ENCODE measurements at regions not wholly inside any gene's neighbourhood (a gene's known extent, or its start where the extent isn't known, plus 50 kb on each side); places are given as distances from the start of the nearest gene placed in this dataset.
"Not testable (repeated sequence)": the region's sequence is repeated elsewhere in the genome, so short reads cannot be mapped to it uniquely, and the experiment has no call there.

GRCh38 chr13:44800626-44801025 is 188.6 kb downstream of the NUFIP1 start:
- no peak overlapping the region for H3K4me3 ChIP-seq (ENCODE audit: low read depth, low read length, poor library complexity, severe bottlenecking)

DNA sequence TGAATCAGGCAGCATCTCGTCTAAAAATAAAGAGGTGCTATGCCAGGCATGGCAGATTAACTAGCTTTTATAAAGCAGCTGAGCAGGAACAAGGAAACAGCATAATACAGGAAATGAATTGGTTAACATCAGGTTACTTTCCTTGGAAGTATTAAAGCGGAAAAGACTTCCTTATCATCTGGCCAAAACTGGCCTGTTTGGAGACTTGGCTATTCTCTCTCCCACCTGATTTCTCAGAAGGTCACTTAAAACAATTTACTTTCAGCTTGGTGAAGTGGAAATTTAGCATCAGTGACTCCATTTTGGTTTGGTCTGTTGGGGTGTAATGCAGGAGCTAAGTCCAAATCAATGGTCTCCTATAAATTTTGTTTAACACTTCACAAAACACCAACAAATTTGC is 191.6 kb downstream of the NUFIP1 start:
- TF ChIP-seq EZH2 (IDR thresholded peaks at IDR 0.05; ENCODE audit: borderline replicate concordance, low read length) (no peak), CTCF (IDR thresholded peaks at IDR 0.05; ENCODE audit: low read length) (no peak)
- Histone ChIP-seq H3K4me2 (ENCODE audit: low read length) (no peak overlapping the region), H3K27me3 (ENCODE audit: insufficient read depth, low read length) (no peaks in the 10 kb centered on the region), H3K4me3 (ENCODE audit: low read depth, low read length, poor library complexity, severe bottlenecking) (no peak overlapping the region), H3K79me2 (ENCODE audit: insufficient read depth, low read length) (no peaks in the 10 kb centered on the region), H3K27ac (ENCODE audit: low read depth, low read length, poor library complexity, severe bottlenecking) (no peak overlapping the region), H2AFZ (ENCODE audit: low read length) (no peak overlapping the region), H3K9ac (ENCODE audit: low read length) (no peak overlapping the region), H3K36me3 (ENCODE audit: insufficient read depth, low read length) (no peaks in the 10 kb centered on the region), H3K9me3 (ENCODE audit: low read length) (no peaks in the 10 kb centered on the region), H3F3A (ENCODE audit: insufficient read depth, low read length) (no peaks in the 10 kb centered on the region), H3K4me1 (ENCODE audit: insufficient read depth, low read length, severe bottlenecking) (no peaks in the 10 kb centered on the region), H3K9me2 (ENCODE audit: low read depth, low read length) (no peaks in the 10 kb centered on the region), H4K20me1 (ENCODE audit: insufficient read depth, low read length) (no peaks in the 10 kb centered on the region)

More at GRCh38 chr13:44800626-44801025, 188.6 kb downstream of the NUFIP1 start:
- Histone ChIP-seq H3K79me2 (ENCODE audit: insufficient read depth, low read length) (no peaks in the 10 kb centered on the region), H3K9ac (ENCODE audit: low read length) (no peak overlapping the region), H3K9me3 (ENCODE audit: low read length) (no peaks in the 10 kb centered on the region), H3F3A (ENCODE audit: insufficient read depth, low read length) (no peaks in the 10 kb centered on the region), H3K9me2 (ENCODE audit: low read depth, low read length) (no peaks in the 10 kb centered on the region), H3K27ac (ENCODE audit: low read depth, low read length, poor library complexity, severe bottlenecking) (no peak overlapping the region), H3K4me1 (ENCODE audit: insufficient read depth, low read length, severe bottlenecking) (no peaks in the 10 kb centered on the region), H4K20me1 (ENCODE audit: insufficient read depth, low read length) (no peaks in the 10 kb centered on the region), H3K36me3 (ENCODE audit: insufficient read depth, low read length) (no peaks in the 10 kb centered on the region), H3K27me3 (ENCODE audit: insufficient read depth, low read length) (no peaks in the 10 kb centered on the region), H3K4me2 (ENCODE audit: low read length) (no peak overlapping the region), H2AFZ (ENCODE audit: low read length) (no peak overlapping the region)
- TF ChIP-seq CTCF (IDR thresholded peaks at IDR 0.05; ENCODE audit: low read length): no peak
- no peak for TF ChIP-seq EZH2 (IDR thresholded peaks at IDR 0.05; ENCODE audit: borderline replicate concordance, low read length)

DNA sequence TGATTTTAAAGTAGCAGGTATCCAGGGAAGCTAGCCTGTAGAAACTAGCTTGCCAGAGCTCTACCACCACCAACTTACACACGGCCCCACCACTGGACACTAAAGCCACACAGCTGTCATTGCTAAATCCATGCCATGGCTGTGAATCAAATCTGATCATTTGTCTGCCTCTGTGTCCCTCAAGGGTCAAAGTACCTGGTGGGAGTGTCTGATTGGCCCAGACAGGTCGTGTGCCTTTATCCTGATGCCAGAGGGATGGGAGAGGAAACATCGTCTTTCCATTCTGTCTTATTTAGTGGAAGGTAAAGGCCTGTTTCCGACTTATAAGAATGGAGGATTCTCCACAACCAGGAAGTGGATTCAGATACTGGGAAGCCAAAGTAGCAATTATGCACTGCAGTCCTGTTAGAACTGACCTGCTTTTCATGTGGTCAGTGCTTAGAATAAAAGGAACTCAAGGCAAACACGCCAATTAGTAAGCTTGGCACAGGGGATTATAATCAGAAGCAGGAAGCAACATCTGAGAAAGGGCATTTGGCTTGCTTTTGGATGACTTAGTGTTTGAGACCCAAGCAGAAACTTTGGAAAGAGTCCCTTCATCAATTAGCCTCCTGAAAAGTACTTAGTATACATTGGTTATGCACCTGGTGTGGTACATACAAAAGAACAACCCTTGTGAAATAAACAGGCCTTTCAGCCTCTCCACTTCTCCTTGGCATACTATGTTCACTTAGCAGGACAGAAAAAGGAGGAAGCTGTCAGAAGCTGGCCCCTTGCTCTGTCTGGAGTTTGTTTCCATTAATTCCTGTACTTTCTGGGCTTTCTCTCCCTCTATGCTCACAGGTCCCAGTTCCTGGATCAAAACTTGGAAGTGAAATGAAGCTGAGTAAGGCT is 192.4 kb downstream of the NUFIP1 start:
- H3K79me2 ChIP-seq (ENCODE audit: insufficient read depth, low read length): no peaks in the 10 kb centered on the region
- H3K36me3 ChIP-seq (ENCODE audit: insufficient read depth, low read length): no peaks in the 10 kb centered on the region
- H3K4me2 ChIP-seq (ENCODE audit: low read length): no peak overlapping the region
- no peaks in the 10 kb centered on the region for H3K27me3 ChIP-seq (ENCODE audit: insufficient read depth, low read length)
- H4K20me1 ChIP-seq (ENCODE audit: insufficient read depth, low read length): no peaks in the 10 kb centered on the region
- no peaks in the 10 kb centered on the region for H3F3A ChIP-seq (ENCODE audit: insufficient read depth, low read length)
- H3K9me2 ChIP-seq (ENCODE audit: low read depth, low read length): no peaks in the 10 kb centered on the region
- no peak overlapping the region for H3K4me3 ChIP-seq (ENCODE audit: low read depth, low read length, poor library complexity, severe bottlenecking)
- H3K9me3 ChIP-seq (ENCODE audit: low read length): no peaks in the 10 kb centered on the region
- H3K9ac ChIP-seq (ENCODE audit: low read length): no peak overlapping the region
- H2AFZ ChIP-seq (ENCODE audit: low read length): no peak overlapping the region
- no peak for TF ChIP-seq EZH2 (IDR thresholded peaks at IDR 0.05; ENCODE audit: borderline replicate concordance, low read length)
- TF ChIP-seq CTCF (IDR thresholded peaks at IDR 0.05; ENCODE audit: low read length): no peak
- H3K27ac ChIP-seq (ENCODE audit: low read depth, low read length, poor library complexity, severe bottlenecking): no peak overlapping the region
- H3K4me1 ChIP-seq (ENCODE audit: insufficient read depth, low read length, severe bottlenecking): no peaks in the 10 kb centered on the region

- H3K27ac ChIP-seq (ENCODE audit: low read depth, low read length, poor library complexity, severe bottlenecking); H3K27me3 ChIP-seq (ENCODE audit: insufficient read depth, low read length); H3K4me1 ChIP-seq (ENCODE audit: insufficient read depth, low read length, severe bottlenecking); H3K36me3 ChIP-seq (ENCODE audit: insufficient read depth, low read length); H3K9me2 ChIP-seq (ENCODE audit: low read depth, low read length); H3K9me3 ChIP-seq (ENCODE audit: low read length); H2AFZ ChIP-seq (ENCODE audit: low read length); H3K4me2 ChIP-seq (ENCODE audit: low read length); H3K9ac ChIP-seq (ENCODE audit: low read length); H3K4me3 ChIP-seq (ENCODE audit: low read depth, low read length, poor library complexity, severe bottlenecking); H3F3A ChIP-seq (ENCODE audit: insufficient read depth, low read length); H4K20me1 ChIP-seq (ENCODE audit: insufficient read depth, low read length); H3K79me2 ChIP-seq (ENCODE audit: insufficient read depth, low read length): not testable (repeated sequence)
Measured at GRCh38 chr13:44796039-44796438, 193.2 kb downstream of the NUFIP1 start.

All from OCI-LY1 (cell line).